Muscle layer of duodenum (tissue), 2 donors: ENCODE measurements at regions not wholly inside any gene's neighbourhood (a gene's known extent, or its start where the extent isn't known, plus 50 kb on each side); places are given as distances from the start of the nearest gene placed in this dataset.
"Not testable (repeated sequence)": the region's sequence is repeated elsewhere in the genome, so short reads cannot be mapped to it uniquely, and the experiment has no call there.

Source experiments
- H3K27ac ChIP-seq: one replicate; pipeline ENCODE4 v1.7.0; 2013; ENCODE audit warnings: mild to moderate bottlenecking, low read length
- H3K27me3 ChIP-seq: one replicate; pipeline ENCODE4 v1.7.0; 2013; ENCODE audit warnings: low read depth, mild to moderate bottlenecking, control low read depth, low read length
- H3K36me3 ChIP-seq, 2 donors: one replicate each; pipeline ENCODE4 v1.7.0; 2013; ENCODE audit warnings: low read length in 2 of 2, control low read depth in 1 of 2, mild to moderate bottlenecking in 1 of 2; ENCODE audit not compliant: insufficient read depth in 2 of 2, control insufficient read depth in 1 of 2
- H3K4me1 ChIP-seq, 2 donors: one replicate each; pipeline ENCODE4 v1.7.0; 2013; ENCODE audit warnings: low read length in 2 of 2, mild to moderate bottlenecking in 2 of 2, control low read depth in 1 of 2, moderate library complexity in 1 of 2; ENCODE audit not compliant: insufficient read depth in 2 of 2, control insufficient read depth in 1 of 2
- H3K4me3 ChIP-seq, 2 donors: one replicate each; pipeline ENCODE4 v1.7.0; 2013; ENCODE audit warnings: low read length in 2 of 2, low read depth in 1 of 2, mild to moderate bottlenecking in 1 of 2
- H3K9me3 ChIP-seq, 2 donors: one replicate each; pipeline ENCODE4 v1.7.0; 2013; ENCODE audit warnings: low read length in 2 of 2, control low read depth in 1 of 2, mild to moderate bottlenecking in 1 of 2; ENCODE audit not compliant: control insufficient read depth in 1 of 2
- donor health status: healthy.

- H3K4me1 ChIP-seq, H3K36me3 ChIP-seq, H3K27ac ChIP-seq, H3K9me3 ChIP-seq, H3K4me3 ChIP-seq: not testable (repeated sequence)
- H3K27me3 ChIP-seq, result peaks cover 43% of the 10 kb centered on the region
Measured at GRCh38 chr1:148304935-148305334, 152.9 kb upstream of the NBPF11 start.

- H3K27ac ChIP-seq, H3K36me3 ChIP-seq, H3K4me1 ChIP-seq, H3K9me3 ChIP-seq: not testable (repeated sequence)
- Histone ChIP-seq H3K27me3 (peaks cover 22% of the 10 kb centered on the region), H3K4me3 (peak overlapping the region; percentile 50 to 64)
Measured at GRCh38 chr1:148302586-148303364, 150.7 kb upstream of the NBPF11 start.

GRCh38 chr1:148297852-148298251 is 145.8 kb upstream of the NBPF11 start:
- not testable (repeated sequence) for H3K27me3 ChIP-seq, H3K27ac ChIP-seq, H3K4me3 ChIP-seq, H3K36me3 ChIP-seq, H3K9me3 ChIP-seq, H3K4me1 ChIP-seq

- Histone ChIP-seq H3K4me3 (no peak overlapping the region), H3K9me3 (peaks cover 0 to 3% of the 10 kb centered on the region in 2 donors), H3K36me3 (no peaks in the 10 kb centered on the region), H3K27ac (no peak overlapping the region), H3K27me3 (no peaks in the 10 kb centered on the region), H3K4me1 (no peaks in the 10 kb centered on the region)
Measured at GRCh38 chr1:148296511-148296910, 144.4 kb upstream of the NBPF11 start.

- H3K36me3 ChIP-seq, result no peaks in the 10 kb centered on the region
- H3K9me3 ChIP-seq, result peaks cover 0 to 3% of the 10 kb centered on the region in 2 donors
- H3K27me3 ChIP-seq, result no peaks in the 10 kb centered on the region
- H3K4me1 ChIP-seq, result no peaks in the 10 kb centered on the region
- no peak overlapping the region for H3K27ac ChIP-seq
- H3K4me3 ChIP-seq, result no peak overlapping the region
Measured at GRCh38 chr1:148294116-148294807, 142.2 kb upstream of the NBPF11 start.

- peaks cover 0 to 3% of the 10 kb centered on the region in 2 donors for H3K9me3 ChIP-seq
- H3K4me1 ChIP-seq, result no peaks in the 10 kb centered on the region
- H3K4me3 ChIP-seq, result no peak overlapping the region
- H3K36me3 ChIP-seq, result no peaks in the 10 kb centered on the region
- H3K27ac ChIP-seq, result no peak overlapping the region
- H3K27me3 ChIP-seq, result no peaks in the 10 kb centered on the region
Measured at GRCh38 chr1:148293651-148294050, 141.6 kb upstream of the NBPF11 start.

GRCh38 chr1:148292915-148293314 is 140.8 kb upstream of the NBPF11 start:
- Histone ChIP-seq H3K9me3 (peaks cover 0 to 3% of the 10 kb centered on the region in 2 donors), H3K4me1 (no peaks in the 10 kb centered on the region)

GRCh38 chr1:148290881-148291280 is 138.8 kb upstream of the NBPF11 start:
- H3K9me3 ChIP-seq, result peaks cover 0 to 1% of the 10 kb centered on the region in 2 donors
- no peaks in the 10 kb centered on the region for H3K36me3 ChIP-seq
- H3K4me3 ChIP-seq, result no peak overlapping the region
- H3K4me1 ChIP-seq, result no peaks in the 10 kb centered on the region
- H3K27ac ChIP-seq, result no peak overlapping the region
- H3K27me3 ChIP-seq, result no peaks in the 10 kb centered on the region

More at GRCh38 chr1:148292915-148293314, 140.8 kb upstream of the NBPF11 start:
- H3K27me3 ChIP-seq, result no peaks in the 10 kb centered on the region
- H3K27ac ChIP-seq, result no peak overlapping the region
- no peaks in the 10 kb centered on the region for H3K36me3 ChIP-seq
- H3K4me3 ChIP-seq, result no peak overlapping the region

- H3K4me3 ChIP-seq, result no peak overlapping the region
- H3K4me1 ChIP-seq, result no peaks in the 10 kb centered on the region
- no peak overlapping the region for H3K27ac ChIP-seq
- H3K36me3 ChIP-seq, result no peaks in the 10 kb centered on the region
- no peaks in the 10 kb centered on the region for H3K27me3 ChIP-seq
- H3K9me3 ChIP-seq, result no peaks in the 10 kb centered on the region
Measured at GRCh38 chr1:148289647-148290046, 137.6 kb upstream of the NBPF11 start.

GRCh38 chr1:148285946-148286345 is 133.9 kb upstream of the NBPF11 start:
- not testable (repeated sequence) for H3K36me3 ChIP-seq, H3K4me1 ChIP-seq, H3K27ac ChIP-seq, H3K27me3 ChIP-seq, H3K4me3 ChIP-seq, H3K9me3 ChIP-seq

- H3K4me3 ChIP-seq, result peak overlapping the region; percentile 48 to 56
- H3K36me3 ChIP-seq, H3K9me3 ChIP-seq, H3K27me3 ChIP-seq, H3K27ac ChIP-seq, H3K4me1 ChIP-seq: not testable (repeated sequence)
Measured at GRCh38 chr1:148280831-148281572, 128.9 kb upstream of the NBPF11 start.
